GM19372 (cell line): ENCODE measurements at regions not wholly inside any gene's neighbourhood (a gene's known extent, or its start where the extent isn't known, plus 50 kb on each side); places are given as distances from the start of the nearest gene placed in this dataset.
"Not testable (repeated sequence)": the region's sequence is repeated elsewhere in the genome, so short reads cannot be mapped to it uniquely, and the experiment has no call there.

Source experiments
- ATAC-seq: cut with Tn5 transposase; IDR thresholded peaks from one replicate; pipeline ENCODE4 v1.9.1; 2021; ENCODE audit warnings: mild to moderate bottlenecking, low read depth, moderate library complexity; ENCODE audit not compliant: unreplicated experiment

- ATAC-seq = no peak
These were observed 316.6 kb downstream of the TLE1 start for GRCh38 chr9:81372628-81373191.

DNA sequence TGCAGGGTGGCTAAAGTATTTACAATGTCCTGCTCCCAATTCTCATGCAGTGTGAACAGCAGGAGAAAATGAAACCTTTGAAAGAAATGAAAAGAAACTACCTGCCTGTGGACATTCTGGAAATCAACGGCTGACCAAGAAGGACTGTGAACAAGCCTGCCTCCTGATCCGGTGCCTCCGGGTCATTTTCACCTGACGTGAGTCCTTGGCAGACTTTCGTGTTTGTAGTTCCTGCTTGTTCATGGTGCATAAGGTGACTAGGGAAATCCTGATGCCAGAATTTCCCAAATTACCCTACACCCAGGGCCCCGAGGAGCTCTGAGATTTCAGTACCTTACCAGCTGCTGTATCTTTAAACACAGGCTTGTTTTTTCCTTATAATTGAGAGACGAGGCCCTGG, 317.5 kb downstream of the TLE1 start:
- ATAC-seq = no peak

DNA sequence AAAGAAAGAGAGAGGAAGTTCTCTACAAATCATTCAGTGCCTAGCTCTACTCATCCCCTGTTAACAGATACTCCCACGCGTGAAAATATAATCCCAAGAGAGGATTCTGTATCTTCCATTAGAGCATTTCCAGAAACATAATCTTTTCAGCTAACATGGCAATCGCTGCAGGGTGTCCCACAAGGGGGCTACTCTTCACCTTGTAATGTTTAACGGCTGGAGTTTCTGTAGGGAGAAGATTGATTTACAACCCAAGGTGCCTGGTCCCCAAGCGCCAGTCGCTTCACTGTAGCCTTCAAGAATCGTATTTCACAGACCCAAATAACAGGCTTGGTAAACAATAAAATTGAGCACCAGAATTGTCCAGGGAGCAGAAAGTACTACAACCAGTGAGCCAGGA, 318.7 kb downstream of the TLE1 start:
- ATAC-seq = no peak

- ATAC-seq = no peak
These were observed 319.3 kb downstream of the TLE1 start for GRCh38 chr9:81370096-81370495.

DNA sequence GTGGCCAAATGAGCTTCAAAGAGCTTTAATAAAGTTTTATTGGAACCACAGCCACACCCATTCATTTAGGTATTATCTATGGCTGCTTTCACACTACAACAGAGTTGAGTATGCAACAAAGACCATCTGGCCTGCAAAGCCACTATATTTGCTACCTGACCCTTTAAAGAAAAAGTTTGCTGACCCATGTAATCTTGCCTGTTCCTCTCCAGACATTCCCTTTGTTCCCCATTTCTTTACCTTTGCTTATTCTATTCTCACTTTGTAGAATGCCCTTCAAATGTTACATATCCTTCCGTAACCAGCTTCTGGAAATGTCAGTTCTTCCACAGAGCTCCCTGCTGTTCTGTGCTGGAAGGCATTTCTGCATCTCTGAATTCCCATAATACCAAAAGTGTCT, 320.2 kb downstream of the TLE1 start:
- ATAC-seq = no peak

GRCh38 chr9:81363916-81364480, 325.3 kb downstream of the TLE1 start:
- no peak for ATAC-seq

DNA sequence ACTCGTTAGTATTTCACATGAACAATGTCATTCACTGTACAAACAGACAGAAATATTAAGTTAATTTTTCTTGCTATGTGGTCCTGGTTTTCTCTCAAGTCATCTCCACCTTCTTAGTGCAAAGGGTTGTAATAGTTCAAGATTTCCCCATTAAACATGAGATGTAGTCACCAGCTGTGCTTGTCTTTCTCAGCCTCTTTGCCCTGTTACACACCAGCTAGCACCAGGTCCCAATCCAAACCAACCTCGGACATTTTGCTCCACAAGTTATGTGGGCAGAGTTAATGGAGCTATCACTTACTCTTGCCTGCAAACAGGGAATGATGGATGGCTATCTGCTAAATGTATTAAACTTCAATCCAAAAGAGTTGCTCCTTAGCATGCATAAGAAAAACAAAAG, 328.1 kb downstream of the TLE1 start:
- no peak for ATAC-seq

GRCh38 chr9:81351166-81351565, 338.2 kb downstream of the TLE1 start:
- no peak for ATAC-seq

DNA sequence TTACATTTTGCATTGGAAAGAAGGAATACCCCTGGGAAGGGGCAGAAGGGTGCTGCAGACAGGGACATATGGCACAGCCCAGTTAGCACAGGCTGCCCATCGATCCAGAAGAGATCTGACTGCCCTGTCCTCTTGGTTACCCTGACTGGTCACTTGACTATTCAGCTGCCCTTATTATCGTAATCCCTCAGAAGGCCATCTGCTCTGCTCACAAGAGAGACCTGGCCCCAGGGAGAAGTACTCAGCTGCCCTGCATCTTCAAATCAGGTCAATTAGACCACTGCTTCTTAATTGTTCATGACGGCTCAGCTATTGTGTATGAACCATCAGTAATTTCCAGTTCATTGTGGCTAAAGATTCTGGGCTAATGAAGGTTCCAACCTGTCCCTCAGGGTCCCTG, 345.0 kb downstream of the TLE1 start:
- ATAC-seq = no peak

GRCh38 chr9:81335879-81336421, 353.4 kb downstream of the TLE1 start:
- ATAC-seq = no peak

DNA sequence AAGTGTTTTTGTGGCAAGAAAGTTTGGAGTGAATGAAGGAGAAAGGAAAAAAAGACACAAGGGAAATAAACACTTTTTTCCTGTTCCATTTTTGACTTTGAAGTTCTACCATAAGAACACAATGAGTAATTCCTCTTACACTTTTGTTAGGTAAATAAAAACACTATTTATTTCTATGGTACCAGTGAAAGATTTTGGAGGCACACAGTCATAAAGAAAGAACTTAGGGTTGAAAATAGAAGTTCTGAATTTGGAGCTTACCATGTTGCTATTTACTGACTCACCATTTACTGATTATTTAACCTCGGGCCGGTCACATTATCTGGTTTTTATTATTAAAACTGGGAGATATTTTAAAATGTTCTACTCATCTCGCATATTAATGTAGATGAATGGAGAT, 367.8 kb downstream of the TLE1 start:
- ATAC-seq = no peak

- no peak for ATAC-seq
These were observed 368.4 kb downstream of the TLE1 start for GRCh38 chr9:81320909-81321482.

- ATAC-seq = no peak
These were observed 370.8 kb downstream of the TLE1 start for GRCh38 chr9:81318571-81318970.

GRCh38 chr9:81317939-81318338, 371.4 kb downstream of the TLE1 start:
- ATAC-seq = no peak

- no peak for ATAC-seq
These were observed 372.1 kb downstream of the TLE1 start for GRCh38 chr9:81317223-81317622.

DNA sequence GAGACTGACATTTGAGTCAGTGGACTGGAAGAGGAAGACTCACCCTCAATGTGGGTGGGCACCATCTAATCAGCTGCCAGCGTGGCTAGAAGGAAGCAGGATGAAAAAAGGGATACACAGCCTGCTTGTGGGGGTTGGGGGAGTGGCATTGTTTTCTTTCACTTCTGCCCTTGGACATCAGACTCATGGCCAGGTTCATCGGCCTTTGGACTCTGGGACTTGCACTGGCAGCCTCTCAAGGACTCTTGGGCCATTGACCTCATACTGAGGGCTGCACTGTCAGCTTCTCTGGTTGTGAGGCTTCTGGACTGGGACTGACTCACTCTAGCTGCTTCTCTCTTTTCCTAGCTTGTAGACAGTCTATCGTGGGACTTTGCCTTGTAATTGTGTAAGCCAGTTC, 374.9 kb downstream of the TLE1 start:
- no peak for ATAC-seq

- ATAC-seq = no peak
These were observed 375.5 kb downstream of the TLE1 start for GRCh38 chr9:81313877-81314276.

GRCh38 chr9:81312346-81312745, 377.0 kb downstream of the TLE1 start:
- ATAC-seq = no peak

DNA sequence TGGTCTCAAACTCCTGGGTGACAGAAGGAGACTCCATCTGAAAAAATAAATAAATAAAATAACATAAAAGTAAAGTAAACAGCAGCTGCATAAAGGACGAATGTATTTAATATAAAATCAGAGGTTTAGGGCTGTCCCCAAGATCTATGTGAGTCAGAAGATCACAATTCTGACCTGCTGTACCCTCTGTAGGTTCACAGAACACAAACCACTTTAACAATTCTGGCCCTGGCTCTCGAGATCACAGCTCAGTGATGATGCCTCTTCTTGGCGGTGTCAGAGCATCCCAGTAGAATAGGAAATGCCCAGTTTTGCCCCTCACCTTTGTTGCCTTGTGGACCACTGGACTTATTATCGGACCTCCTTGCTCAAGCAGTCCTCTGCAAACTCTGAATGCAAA, 380.9 kb downstream of the TLE1 start:
- ATAC-seq = no peak

DNA sequence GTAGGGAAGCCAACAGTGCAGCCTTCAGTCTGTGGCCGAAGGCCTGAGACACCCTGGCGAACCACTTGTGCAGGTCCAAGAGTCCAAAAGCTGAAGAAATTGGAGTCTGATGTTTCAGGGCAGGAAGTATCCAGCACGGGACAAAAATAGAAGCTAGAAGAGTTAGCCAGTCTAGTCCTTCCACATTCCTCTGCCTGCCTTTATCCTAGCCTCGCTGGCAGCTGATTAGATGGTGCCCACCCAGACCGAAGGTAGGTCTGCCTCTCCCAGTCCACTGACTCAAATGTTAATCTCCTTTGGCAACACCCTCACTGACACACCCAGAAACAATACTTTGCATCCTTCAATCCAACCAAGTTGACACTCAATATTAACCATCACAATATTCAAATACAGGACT, 381.6 kb downstream of the TLE1 start:
- ATAC-seq = not testable (repeated sequence)

- no peak for ATAC-seq
These were observed 383.7 kb downstream of the TLE1 start for GRCh38 chr9:81305561-81306182.

DNA sequence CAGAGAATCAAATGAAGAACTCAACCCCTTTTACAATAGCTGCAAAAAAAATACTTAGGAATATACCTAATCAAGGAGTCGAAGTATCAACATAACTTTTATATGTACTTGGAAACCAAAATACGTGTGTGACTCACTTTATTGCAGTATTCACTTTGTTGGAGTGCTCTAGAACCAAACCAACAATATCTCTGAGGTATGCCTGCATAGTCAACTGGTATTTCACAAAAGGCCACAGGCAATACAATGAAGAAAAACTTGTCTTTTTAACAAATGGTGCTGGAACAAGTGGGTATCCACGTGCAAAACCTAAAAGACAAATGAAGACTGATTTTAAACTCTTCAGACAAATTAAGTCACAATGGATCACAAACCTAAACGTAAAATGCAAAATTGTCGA, 385.7 kb downstream of the TLE1 start:
- ATAC-seq = no peak
